ENCODE measurements at regions not wholly inside any gene's neighbourhood (a gene's known extent, or its start where the extent isn't known, plus 50 kb on each side); places are given as distances from the start of the nearest gene placed in this dataset.
"Not testable (repeated sequence)": the region's sequence is repeated elsewhere in the genome, so short reads cannot be mapped to it uniquely, and the experiment has no call there.

GRCh38 chr9:119763260-119763659 lies 394.0 kb upstream of the BRINP1 start:
- no peak for DNase-seq (ENCODE audit: low read depth in 3 of 3)

GRCh38 chr9:119761812-119762211 lies 392.6 kb upstream of the BRINP1 start:
- no peak for DNase-seq (ENCODE audit: low read depth in 3 of 3)

- DNase-seq (ENCODE audit: low read depth in 3 of 3), result no peak
These were observed 389.8 kb upstream of the BRINP1 start for GRCh38 chr9:119758990-119759389.

- no peak for DNase-seq (ENCODE audit: low read depth in 3 of 3)
These were observed 389.0 kb upstream of the BRINP1 start for GRCh38 chr9:119758241-119758640.

GRCh38 chr9:119739476-119739875 lies 370.2 kb upstream of the BRINP1 start:
- DNase-seq (ENCODE audit: low read depth in 3 of 3), result no peak

- DNase-seq (ENCODE audit: low read depth in 3 of 3), result no peak
These were observed 367.5 kb upstream of the BRINP1 start for GRCh38 chr9:119736491-119737454.

GRCh38 chr9:119727988-119728387 lies 358.8 kb upstream of the BRINP1 start:
- DNase-seq (ENCODE audit: low read depth in 3 of 3), result no peak

GRCh38 chr9:119726035-119726434 lies 356.8 kb upstream of the BRINP1 start:
- DNase-seq (ENCODE audit: low read depth in 3 of 3), result no peak

- DNase-seq (ENCODE audit: low read depth in 3 of 3), result no peak
These were observed 353.1 kb upstream of the BRINP1 start for GRCh38 chr9:119722384-119722783.

GRCh38 chr9:119712325-119712724 lies 343.1 kb upstream of the BRINP1 start:
- no peak for DNase-seq (ENCODE audit: low read depth in 3 of 3)

GRCh38 chr9:119709431-119709830 lies 340.2 kb upstream of the BRINP1 start:
- no peak for DNase-seq (ENCODE audit: low read depth in 3 of 3)

GRCh38 chr9:119707228-119707845 lies 338.1 kb upstream of the BRINP1 start:
- no peak for DNase-seq (ENCODE audit: low read depth in 3 of 3)

GRCh38 chr9:119701651-119702050 lies 332.4 kb upstream of the BRINP1 start:
- DNase-seq (ENCODE audit: low read depth in 3 of 3), result no peak

- no peak for DNase-seq (ENCODE audit: low read depth in 3 of 3)
These were observed 329.3 kb upstream of the BRINP1 start for GRCh38 chr9:119698535-119698934.

- DNase-seq (ENCODE audit: low read depth in 3 of 3), result no peak
These were observed 328.8 kb upstream of the BRINP1 start for GRCh38 chr9:119697996-119698395.

- DNase-seq (ENCODE audit: low read depth in 3 of 3), result no peak
These were observed 320.6 kb upstream of the BRINP1 start for GRCh38 chr9:119689879-119690278.

GRCh38 chr9:119688547-119688946 lies 319.3 kb upstream of the BRINP1 start:
- DNase-seq (ENCODE audit: low read depth in 3 of 3), result no peak

- no peak for DNase-seq (ENCODE audit: low read depth in 3 of 3)
These were observed 308.7 kb upstream of the BRINP1 start for GRCh38 chr9:119677811-119678505.

GRCh38 chr9:119675951-119676350 lies 306.7 kb upstream of the BRINP1 start:
- DNase-seq (ENCODE audit: low read depth in 3 of 3), result no peak

- not testable (repeated sequence) for DNase-seq (ENCODE audit: low read depth in 3 of 3)
These were observed 303.5 kb upstream of the BRINP1 start for GRCh38 chr9:119672763-119673162.

GRCh38 chr9:119667916-119668315 lies 298.7 kb upstream of the BRINP1 start:
- no peak for DNase-seq (ENCODE audit: low read depth in 3 of 3)

- DNase-seq (ENCODE audit: low read depth in 3 of 3), result no peak
These were observed 297.9 kb upstream of the BRINP1 start for GRCh38 chr9:119667163-119667562.
